ENCODE measurements at regions not wholly inside any gene's neighbourhood (a gene's known extent, or its start where the extent isn't known, plus 50 kb on each side); places are given as distances from the start of the nearest gene placed in this dataset.

- H3K27ac ChIP-seq, result no peak overlapping the region
- TF ChIP-seq CTCF (IDR thresholded peaks at IDR 0.05), result no peak
Observed at GRCh38 chr10:7098160-7098762, 312.6 kb downstream of the SFMBT2 start.

GRCh38 chr10:7094781-7095180, 316.1 kb downstream of the SFMBT2 start:
- TF ChIP-seq ZFX (IDR thresholded peaks at IDR 0.05; ENCODE audit: borderline replicate concordance) (no peak), CTCF (IDR thresholded peaks at IDR 0.05) (no peak)
- no peak overlapping the region for H3K27ac ChIP-seq

- H3K27ac ChIP-seq, result no peak overlapping the region
- TF ChIP-seq CTCF (IDR thresholded peaks at IDR 0.05), result no peak
- TF ChIP-seq ZFX (IDR thresholded peaks at IDR 0.05; ENCODE audit: borderline replicate concordance), result no peak
Observed at GRCh38 chr10:7093368-7093767, 317.5 kb downstream of the SFMBT2 start.

- TF ChIP-seq ZFX (IDR thresholded peaks at IDR 0.05; ENCODE audit: borderline replicate concordance) (no peak), CTCF (IDR thresholded peaks at IDR 0.05) (no peak)
- no peak overlapping the region for H3K27ac ChIP-seq
Observed at GRCh38 chr10:7092603-7093002, 318.2 kb downstream of the SFMBT2 start.

- H3K27ac ChIP-seq, result no peak overlapping the region
- TF ChIP-seq ZFX (IDR thresholded peaks at IDR 0.05; ENCODE audit: borderline replicate concordance) (no peak), CTCF (IDR thresholded peaks at IDR 0.05) (no peak)
Observed at GRCh38 chr10:7090529-7090928, 320.3 kb downstream of the SFMBT2 start.

- TF ChIP-seq CTCF (IDR thresholded peaks at IDR 0.05) (no peak), ZFX (IDR thresholded peaks at IDR 0.05; ENCODE audit: borderline replicate concordance) (no peak)
- no peak overlapping the region for H3K27ac ChIP-seq
Observed at GRCh38 chr10:7085913-7086589, 324.8 kb downstream of the SFMBT2 start.

GRCh38 chr10:7085147-7085912, 325.5 kb downstream of the SFMBT2 start:
- H3K27ac ChIP-seq, result no peak overlapping the region
- no peak for TF ChIP-seq CTCF (IDR thresholded peaks at IDR 0.05)
- TF ChIP-seq ZFX (IDR thresholded peaks at IDR 0.05; ENCODE audit: borderline replicate concordance), result no peak
